Gastroesophageal sphincter (tissue), 4 donors: ENCODE measurements at regions not wholly inside any gene's neighbourhood (a gene's known extent, or its start where the extent isn't known, plus 50 kb on each side); places are given as distances from the start of the nearest gene placed in this dataset.

Experiments
- ATAC-seq: fragments of 150-250 bp; one replicate; pipeline ENCODE4 v1.9.1; 2016; ENCODE audit warnings: mild to moderate bottlenecking, moderate library complexity
- H3K27ac ChIP-seq, 4 donors: fragments of 200-600 bp; sonication (generic) in 3 of 4; 1 replicate in 3 of 4; 2 replicates in 1 of 4; pipeline ENCODE4 v1.5.1; 2016 to 2019
- H3K27me3 ChIP-seq: fragments of 200-600 bp; sonication (generic); one replicate; pipeline ENCODE4 v1.5.1; 2019
- H3K36me3 ChIP-seq, 2 donors: fragments of 200-600 bp; sonication (generic); one replicate each; pipeline ENCODE4 v1.5.1; 2019; ENCODE audit warnings: control low read depth in 1 of 2
- H3K4me1 ChIP-seq, 3 donors: fragments of 200-600 bp; sonication (generic); 1 replicate in 2 of 3; 2 replicates in 1 of 3; pipeline ENCODE4 v1.5.1; 2016 to 2019; ENCODE audit warnings: control low read depth in 2 of 3
- H3K4me3 ChIP-seq, 2 donors: fragments of 200-600 bp; sonication (generic); one replicate each; pipeline ENCODE4 v1.5.1; 2019; ENCODE audit warnings: mild to moderate bottlenecking in 1 of 2, moderate library complexity in 1 of 2
- H3K9me3 ChIP-seq, 3 donors: fragments of 200-600 bp; sonication (generic); one replicate each; pipeline ENCODE4 v1.5.1; 2017 to 2019; ENCODE audit warnings: control low read depth in 2 of 3
- EP300 ChIP-seq: sonication (generic); formaldehyde crosslinking; IDR thresholded peaks from one replicate; pipeline ENCODE4 v1.6.1; 2017; ENCODE audit warnings: antibody characterized with exemption, mild to moderate bottlenecking
- POLR2A ChIP-seq, 2 donors: fragments of 450-650 bp; IDR thresholded peaks; one replicate each; pipeline ENCODE4 v1.6.1; 2017; ENCODE audit warnings: antibody characterized with exemption in 2 of 2, mild to moderate bottlenecking in 2 of 2, moderate library complexity in 1 of 2
- POLR2AphosphoS5 ChIP-seq: sonication (generic); formaldehyde crosslinking; IDR thresholded peaks from one replicate; pipeline ENCODE4 v1.6.1; 2017; ENCODE audit warnings: antibody characterized with exemption
- WGBS, 2 donors: methylation state at CpG; one replicate each; pipeline ENCODE4 v1.1.5; 2018; ENCODE audit warnings: low coverage in 1 of 2; 5-methylcytosine and 5-hydroxymethylcytosine counted together
- TF ChIP-seq, protein P1 (sequence below), 4 experiments: fragments of 200-600 bp in 2 of 4; fragments of 450-650 bp in 2 of 4; sonication (generic) in 1 of 4; IDR thresholded peaks; one replicate each; pipeline ENCODE4 v1.5.1; 2017 to 2019; ENCODE audit warnings: antibody characterized with exemption in 4 of 4, mild to moderate bottlenecking in 2 of 4, moderate library complexity in 2 of 4

DNA sequence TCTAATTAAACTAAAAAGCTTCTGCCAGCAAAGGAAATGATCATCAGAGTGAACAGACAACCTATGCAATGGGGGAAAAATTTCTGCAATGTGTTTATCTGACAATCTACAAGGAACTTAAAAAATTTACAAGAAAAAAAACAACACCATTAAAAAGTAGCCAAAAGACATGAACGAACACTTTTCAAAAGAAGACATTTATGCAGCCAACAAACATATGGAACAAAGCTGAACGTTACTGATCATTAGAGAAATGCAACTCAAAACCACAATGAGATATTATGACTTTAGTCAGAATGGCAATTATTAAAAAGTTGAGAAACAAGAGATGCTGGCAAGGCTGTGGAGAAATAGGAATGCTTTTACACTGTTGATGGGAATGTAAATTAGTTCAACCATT is 530.4 kb upstream of the DAB2 start:
- no peak overlapping the region for H3K27ac ChIP-seq
- TF ChIP-seq EP300 (no peak), POLR2AphosphoS5 (no peak), POLR2A (IDR thresholded peaks at IDR 0.05) (no peak)
- TF ChIP-seq, protein P1, sequence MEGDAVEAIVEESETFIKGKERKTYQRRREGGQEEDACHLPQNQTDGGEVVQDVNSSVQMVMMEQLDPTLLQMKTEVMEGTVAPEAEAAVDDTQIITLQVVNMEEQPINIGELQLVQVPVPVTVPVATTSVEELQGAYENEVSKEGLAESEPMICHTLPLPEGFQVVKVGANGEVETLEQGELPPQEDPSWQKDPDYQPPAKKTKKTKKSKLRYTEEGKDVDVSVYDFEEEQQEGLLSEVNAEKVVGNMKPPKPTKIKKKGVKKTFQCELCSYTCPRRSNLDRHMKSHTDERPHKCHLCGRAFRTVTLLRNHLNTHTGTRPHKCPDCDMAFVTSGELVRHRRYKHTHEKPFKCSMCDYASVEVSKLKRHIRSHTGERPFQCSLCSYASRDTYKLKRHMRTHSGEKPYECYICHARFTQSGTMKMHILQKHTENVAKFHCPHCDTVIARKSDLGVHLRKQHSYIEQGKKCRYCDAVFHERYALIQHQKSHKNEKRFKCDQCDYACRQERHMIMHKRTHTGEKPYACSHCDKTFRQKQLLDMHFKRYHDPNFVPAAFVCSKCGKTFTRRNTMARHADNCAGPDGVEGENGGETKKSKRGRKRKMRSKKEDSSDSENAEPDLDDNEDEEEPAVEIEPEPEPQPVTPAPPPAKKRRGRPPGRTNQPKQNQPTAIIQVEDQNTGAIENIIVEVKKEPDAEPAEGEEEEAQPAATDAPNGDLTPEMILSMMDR (IDR thresholded peaks at IDR 0.05), result no peak
- ATAC-seq, result no peak
- 83 to 92% methylated on average over 1 to 2 of the region's 2 CpGs for WGBS, 2 donors
- peaks cover 0 to 8% (median 0%) of the 10 kb centered on the region in 3 donors for H3K9me3 ChIP-seq
- no peaks in the 10 kb centered on the region for H3K4me1 ChIP-seq
- H3K4me3 ChIP-seq, result no peak overlapping the region
- H3K36me3 ChIP-seq, result no peaks in the 10 kb centered on the region
- no peaks in the 10 kb centered on the region for H3K27me3 ChIP-seq

DNA sequence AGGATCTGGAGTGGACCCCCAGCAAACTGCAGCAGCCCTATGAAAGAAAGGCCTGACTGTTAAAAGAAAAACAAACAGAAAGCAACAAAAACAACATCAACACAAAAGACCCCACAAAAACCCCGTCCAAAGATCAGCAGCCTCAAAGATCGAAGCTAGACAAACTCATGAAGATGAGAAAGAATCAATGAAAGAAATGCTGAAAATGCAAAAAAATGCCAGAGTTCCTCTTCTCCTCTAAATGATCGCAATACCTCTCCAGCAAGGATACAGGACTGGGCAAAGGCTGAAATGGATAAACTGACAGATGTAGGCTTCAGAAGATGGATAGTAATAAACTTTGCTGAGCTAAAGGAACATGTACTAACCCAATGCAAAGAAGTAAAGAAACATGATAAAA is 526.3 kb upstream of the DAB2 start:
- no peaks in the 10 kb centered on the region for H3K36me3 ChIP-seq
- no peaks in the 10 kb centered on the region for H3K27me3 ChIP-seq
- ATAC-seq, result no peak
- H3K4me3 ChIP-seq, result no peak overlapping the region
- WGBS, 2 donors, result 82 to 88% methylated on average over 3 of the region's 3 CpGs
- peaks cover 0 to 8% (median 0%) of the 10 kb centered on the region in 3 donors for H3K9me3 ChIP-seq
- no peaks in the 10 kb centered on the region for H3K4me1 ChIP-seq
- TF ChIP-seq, protein P1 (IDR thresholded peaks at IDR 0.05), result no peak
- TF ChIP-seq POLR2A (IDR thresholded peaks at IDR 0.05) (no peak), POLR2AphosphoS5 (no peak), EP300 (no peak)
- no peak overlapping the region for H3K27ac ChIP-seq

DNA sequence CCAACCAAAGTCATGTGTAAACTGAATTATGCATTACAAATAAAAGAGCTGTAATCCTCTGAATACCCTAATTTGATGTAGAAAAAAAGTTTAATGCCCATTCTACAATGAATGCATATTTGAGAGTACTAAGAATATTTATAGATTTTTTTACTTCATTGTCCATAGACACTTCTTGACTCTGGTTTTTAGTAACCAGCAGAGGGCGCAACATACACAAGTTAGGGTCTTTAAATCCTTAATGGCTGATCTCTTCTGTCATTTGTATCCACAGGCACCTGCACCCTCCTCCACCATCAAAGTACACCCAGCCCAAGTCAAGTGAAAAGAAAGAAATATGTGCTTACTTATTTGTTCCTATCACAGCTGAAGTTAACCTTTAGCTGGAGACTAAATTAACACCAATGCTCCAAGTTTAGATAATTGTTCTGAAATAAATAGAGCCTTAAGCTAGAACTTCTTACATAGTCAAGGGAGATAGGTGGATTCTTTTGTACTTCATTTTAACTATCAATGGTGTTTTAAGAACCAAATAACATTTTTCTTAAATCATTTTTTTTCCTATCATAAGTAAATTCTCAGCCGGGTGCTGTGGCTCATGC is 524.2 kb upstream of the DAB2 start:
- no peak for ATAC-seq
- no peaks in the 10 kb centered on the region for H3K4me1 ChIP-seq
- no peaks in the 10 kb centered on the region for H3K36me3 ChIP-seq
- H3K4me3 ChIP-seq, result no peak overlapping the region
- H3K27me3 ChIP-seq, result no peaks in the 10 kb centered on the region
- H3K9me3 ChIP-seq, result peaks cover 0 to 8% (median 0%) of the 10 kb centered on the region in 3 donors
- TF ChIP-seq POLR2AphosphoS5, result no peak
- TF ChIP-seq, protein P1 (IDR thresholded peaks at IDR 0.05), result peak; percentile 48 to 68 (median 61)
- no peak overlapping the region for H3K27ac ChIP-seq
- WGBS, 2 donors, result 40 to 50% methylated on average over 2 of the region's 2 CpGs

DNA sequence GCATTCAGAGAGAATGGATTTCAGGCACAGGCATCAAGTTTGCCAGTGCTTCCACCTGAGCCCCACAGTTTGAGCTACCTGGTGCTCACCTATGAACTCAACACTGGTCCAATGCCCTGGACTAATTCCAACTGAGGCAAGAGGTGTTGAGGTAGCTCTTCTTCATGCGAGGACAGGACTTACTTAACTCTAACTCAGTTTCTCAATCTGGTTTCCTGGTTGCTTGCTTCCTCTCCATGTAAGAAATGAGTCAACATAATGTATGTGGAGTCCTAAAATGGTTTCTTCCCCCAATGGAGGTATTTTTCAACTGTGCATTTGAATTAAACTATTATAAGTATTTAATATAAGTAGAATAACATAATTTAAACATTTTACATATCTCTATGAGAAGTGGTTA is 523.6 kb upstream of the DAB2 start:
- WGBS, 2 donors, result 100% methylated on average over 1 of the region's 1 CpG; no CpG with 5 or more reads in 1 of the 2 donors

DNA sequence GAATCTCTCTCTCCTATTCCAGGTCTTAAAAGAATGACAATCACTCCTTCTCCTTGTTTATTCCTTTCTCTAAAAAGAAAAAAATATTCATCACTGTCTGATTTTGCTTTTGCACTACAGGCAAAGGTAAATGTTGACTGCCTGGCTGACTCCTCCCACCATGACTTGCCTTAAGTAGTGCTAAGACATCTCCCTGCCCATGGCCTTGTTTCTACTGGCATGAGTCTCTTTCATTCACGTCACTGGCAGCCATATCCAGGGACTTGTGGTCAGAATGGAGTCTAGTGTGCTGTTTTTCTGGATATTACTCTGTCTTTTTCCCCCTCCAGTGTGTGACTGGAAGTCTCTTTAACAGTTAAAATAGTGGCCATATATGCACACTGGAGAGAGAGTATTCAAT is 522.9 kb upstream of the DAB2 start:
- Histone ChIP-seq H3K27ac (no peak overlapping the region), H3K27me3 (no peaks in the 10 kb centered on the region), H3K4me3 (no peak overlapping the region), H3K4me1 (no peaks in the 10 kb centered on the region), H3K36me3 (no peaks in the 10 kb centered on the region), H3K9me3 (peaks cover 0 to 8% (median 0%) of the 10 kb centered on the region in 3 donors)
- WGBS, 2 donors, result 50 to 80% methylated on average over 1 of the region's 1 CpG
- TF ChIP-seq POLR2A (IDR thresholded peaks at IDR 0.05) (no peak), POLR2AphosphoS5 (no peak), EP300 (no peak)
- TF ChIP-seq, protein P1 (IDR thresholded peaks at IDR 0.05), result no peak
- no peak for ATAC-seq

More for the DNA sequence above, 523.6 kb upstream of the DAB2 start:
- Histone ChIP-seq H3K4me3 (no peak overlapping the region), H3K36me3 (no peaks in the 10 kb centered on the region), H3K9me3 (peaks cover 0 to 8% (median 0%) of the 10 kb centered on the region in 3 donors), H3K4me1 (no peaks in the 10 kb centered on the region), H3K27me3 (no peaks in the 10 kb centered on the region), H3K27ac (no peak overlapping the region)
- TF ChIP-seq, protein P1 (IDR thresholded peaks at IDR 0.05), result no peak
- TF ChIP-seq POLR2A (IDR thresholded peaks at IDR 0.05), result no peak
- ATAC-seq, result no peak
